CD4-positive, alpha-beta T cell treated with Interleukin-2 at 100 ng/mL for 4 hours (primary cell): ENCODE measurements at regions not wholly inside any gene's neighbourhood (a gene's known extent, or its start where the extent isn't known, plus 50 kb on each side); places are given as distances from the start of the nearest gene placed in this dataset.
"Not testable (repeated sequence)": the region's sequence is repeated elsewhere in the genome, so short reads cannot be mapped to it uniquely, and the experiment has no call there.

Source experiments
- DNase-seq: peaks from one replicate; pipeline ENCODE4 v3.0.0-alpha.2; 2020; ENCODE audit warnings: low spot score

DNA sequence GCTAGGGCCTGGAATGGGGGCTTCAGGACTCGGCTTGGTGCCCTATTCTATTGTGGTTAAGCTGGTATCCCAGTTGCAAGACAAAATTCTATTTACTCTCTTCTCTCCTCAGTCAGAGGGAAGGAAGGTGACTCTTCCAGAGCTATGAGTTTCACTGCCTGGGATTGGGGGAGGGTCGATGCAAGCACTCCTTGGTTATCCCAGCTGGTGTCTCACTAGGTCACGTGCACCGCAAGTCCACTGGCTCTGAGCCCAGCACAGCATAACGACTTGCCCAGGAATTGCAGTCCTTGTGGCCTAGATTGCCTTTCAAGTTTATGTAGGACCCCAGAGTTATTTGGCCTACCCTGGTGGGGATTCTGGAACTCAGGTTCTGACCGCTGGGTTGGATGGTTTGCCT, 958.8 kb downstream of the IGSF11 start:
- DNase-seq: no peak

- DNase-seq: no peak
Observed at GRCh38 chr3:118077332-118077731, 957.3 kb downstream of the IGSF11 start.

DNA sequence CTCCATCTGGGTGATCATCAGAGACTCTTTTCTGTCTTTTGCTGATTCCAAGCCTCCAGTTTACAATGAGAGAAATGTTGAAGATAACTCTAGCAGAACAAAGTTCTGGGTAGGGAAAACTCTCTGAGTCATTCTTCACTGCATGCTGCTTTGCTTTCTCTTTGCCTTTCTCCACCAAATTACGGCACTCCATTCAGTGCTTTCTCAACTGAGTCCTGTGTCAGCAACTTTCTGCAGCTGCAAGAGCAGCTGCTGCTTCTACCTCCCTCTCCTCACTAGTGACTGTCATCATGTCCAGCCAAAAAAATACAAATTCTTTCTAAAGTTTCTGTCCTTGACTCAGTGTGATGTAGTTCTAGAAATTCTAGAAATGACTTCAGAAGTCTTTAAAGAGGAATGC, 953.8 kb downstream of the IGSF11 start:
- DNase-seq: no peak

DNA sequence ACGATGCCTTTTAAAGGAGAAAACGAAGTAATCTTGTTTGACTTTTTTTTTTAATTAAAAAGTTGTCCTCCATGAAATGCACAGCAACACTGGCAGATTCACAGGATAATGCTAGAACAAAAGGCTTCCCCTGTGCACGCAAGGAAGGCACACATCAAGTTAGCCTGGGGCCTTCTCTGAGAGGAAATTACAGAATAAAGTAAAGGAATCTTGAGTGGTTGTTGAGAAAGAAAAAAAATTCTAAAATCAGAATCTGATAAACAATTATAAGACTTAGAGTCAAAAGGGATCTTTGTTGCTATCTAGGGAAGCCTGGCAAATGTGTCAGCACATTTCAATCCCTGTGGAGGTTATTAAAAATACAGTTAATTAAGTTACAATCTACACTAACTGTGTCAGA, 946.0 kb downstream of the IGSF11 start:
- DNase-seq: no peak

DNA sequence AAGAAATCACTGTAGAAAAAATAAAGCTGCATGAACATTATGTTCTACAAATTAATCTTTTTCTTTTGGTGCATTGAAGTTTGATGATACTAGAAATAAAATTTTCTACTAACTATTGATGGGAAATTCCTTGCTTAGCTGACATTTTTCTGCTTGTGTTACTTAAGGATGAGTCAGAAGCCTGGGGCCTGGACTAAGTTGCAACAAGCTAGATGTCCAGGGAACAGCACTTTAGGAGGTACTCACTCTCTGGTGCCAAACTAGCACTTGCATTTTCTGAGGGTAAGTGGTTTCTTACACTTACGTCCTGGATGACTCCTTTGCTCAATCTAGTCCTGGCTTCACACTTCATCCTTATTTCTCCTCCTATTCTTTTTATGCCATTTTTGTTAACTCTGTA, 945.1 kb downstream of the IGSF11 start:
- no peak for DNase-seq

DNA sequence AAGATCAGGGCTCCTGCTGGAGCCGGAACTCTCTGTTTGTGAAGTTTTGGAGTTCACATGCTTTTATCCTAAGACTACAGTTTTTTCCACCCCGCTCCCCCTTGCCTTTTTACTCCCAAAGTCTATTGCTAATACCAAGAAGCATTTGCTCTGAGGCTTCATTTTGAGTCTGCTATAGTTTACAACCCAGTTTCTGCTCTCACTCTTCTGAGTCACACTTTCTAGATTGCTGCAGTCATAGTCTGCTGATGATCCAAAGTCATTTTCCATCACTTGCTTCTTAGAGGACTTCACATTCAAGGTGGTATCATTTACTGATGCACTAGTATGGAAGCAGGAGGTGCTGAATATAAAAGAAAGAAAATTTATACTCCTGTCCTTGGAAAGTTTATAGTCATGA, 937.4 kb downstream of the IGSF11 start:
- DNase-seq: no peak

DNA sequence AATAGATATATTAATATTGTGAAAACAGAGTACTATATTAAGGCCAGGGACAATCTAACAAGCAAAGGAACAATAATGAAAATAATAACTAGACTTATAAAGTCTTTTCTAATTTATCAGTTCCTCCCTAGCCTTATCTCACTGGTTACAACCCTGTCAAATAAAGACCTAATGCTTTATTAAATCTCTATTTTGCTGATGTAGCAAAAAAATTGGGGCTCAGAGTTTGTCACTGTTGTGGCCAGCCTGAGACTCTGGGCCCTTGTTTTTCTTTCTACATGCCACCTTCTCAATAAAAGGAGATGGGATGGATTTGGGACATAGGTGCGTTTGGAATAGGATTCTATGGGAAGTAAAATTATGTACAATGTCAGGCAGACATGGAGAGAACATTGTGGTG, 937.0 kb downstream of the IGSF11 start:
- DNase-seq: no peak

GRCh38 chr3:118098827-118099226, 935.8 kb downstream of the IGSF11 start:
- no peak for DNase-seq

DNA sequence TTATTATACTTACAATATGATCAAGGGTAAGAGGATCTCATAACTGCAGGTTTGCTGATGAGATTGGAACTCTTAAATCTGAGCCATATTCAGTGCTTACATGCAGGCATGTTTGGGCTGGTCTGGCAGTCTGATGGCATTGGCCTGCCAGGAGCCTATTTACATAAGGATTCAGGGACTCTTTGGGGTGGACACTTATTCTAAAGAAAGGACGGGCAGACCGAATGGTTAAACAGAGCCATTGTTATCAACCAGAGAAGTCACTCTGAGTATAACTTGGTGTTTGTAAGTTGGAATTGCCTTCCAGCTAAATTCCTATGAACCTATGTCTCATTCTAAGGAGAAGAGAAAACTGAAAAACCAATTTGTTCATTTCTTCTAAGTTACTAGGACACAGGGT, 932.8 kb downstream of the IGSF11 start:
- DNase-seq: no peak

GRCh38 chr3:118102737-118103136, 931.9 kb downstream of the IGSF11 start:
- DNase-seq: no peak

GRCh38 chr3:118108201-118108600, 926.4 kb downstream of the IGSF11 start:
- no peak for DNase-seq

DNA sequence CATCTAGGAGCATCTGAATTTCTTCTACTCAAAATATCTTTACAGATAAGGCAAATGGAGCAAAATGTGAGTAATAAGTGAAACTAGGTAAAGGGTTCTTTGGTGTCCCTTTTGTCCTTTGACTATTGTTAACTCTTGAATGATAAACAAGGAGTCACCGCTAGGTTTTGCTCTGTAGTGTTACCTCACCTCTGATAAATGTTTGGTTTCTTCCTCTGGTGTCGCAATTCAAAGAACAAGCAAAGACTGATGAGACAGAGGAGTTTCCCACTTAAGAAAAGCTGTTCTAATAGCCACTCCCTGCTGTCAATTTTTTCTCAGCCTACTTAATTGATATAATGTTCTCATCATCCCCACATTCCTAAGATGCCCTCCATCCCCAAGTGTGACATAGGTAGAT, 925.9 kb downstream of the IGSF11 start:
- no peak for DNase-seq

- DNase-seq: no peak
Observed at GRCh38 chr3:118110211-118110610, 924.4 kb downstream of the IGSF11 start.

DNA sequence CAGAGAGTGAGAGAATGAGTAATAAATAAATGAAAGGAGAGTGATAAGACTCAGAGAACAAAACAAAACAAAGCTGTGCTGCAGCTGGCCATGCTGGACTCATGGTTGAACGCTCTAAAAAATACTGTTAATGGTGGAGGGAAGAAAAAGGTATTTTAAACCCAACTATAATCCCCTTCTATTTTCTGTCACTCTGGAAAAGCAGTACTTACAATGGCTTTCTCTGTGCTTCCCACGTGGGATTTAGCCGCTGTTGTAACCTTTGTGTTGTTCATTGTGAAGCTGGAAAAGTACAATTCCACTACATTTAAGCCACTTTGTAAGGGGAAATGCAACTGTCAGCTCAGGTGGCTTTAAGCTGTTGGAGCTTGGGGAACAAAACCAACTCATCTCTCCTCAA, 917.7 kb downstream of the IGSF11 start:
- no peak for DNase-seq

DNA sequence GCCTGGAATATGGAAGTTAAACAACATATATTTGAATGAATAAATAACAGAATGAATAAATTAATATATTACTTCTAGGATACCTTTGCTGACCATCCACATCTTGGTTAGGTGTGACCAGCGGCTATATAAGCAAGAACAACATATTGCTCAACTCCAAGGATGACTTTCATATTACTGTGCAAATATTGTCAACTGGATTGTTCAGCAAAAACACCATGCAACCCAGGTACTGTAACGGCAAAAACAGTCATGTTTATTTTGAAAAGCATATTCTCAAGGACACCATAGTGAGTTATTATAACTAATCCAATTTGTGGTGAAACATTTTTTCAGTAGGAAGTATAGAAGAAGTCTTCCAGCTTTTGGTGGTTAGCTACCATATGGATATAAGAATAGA, 907.9 kb downstream of the IGSF11 start:
- DNase-seq: no peak

DNA sequence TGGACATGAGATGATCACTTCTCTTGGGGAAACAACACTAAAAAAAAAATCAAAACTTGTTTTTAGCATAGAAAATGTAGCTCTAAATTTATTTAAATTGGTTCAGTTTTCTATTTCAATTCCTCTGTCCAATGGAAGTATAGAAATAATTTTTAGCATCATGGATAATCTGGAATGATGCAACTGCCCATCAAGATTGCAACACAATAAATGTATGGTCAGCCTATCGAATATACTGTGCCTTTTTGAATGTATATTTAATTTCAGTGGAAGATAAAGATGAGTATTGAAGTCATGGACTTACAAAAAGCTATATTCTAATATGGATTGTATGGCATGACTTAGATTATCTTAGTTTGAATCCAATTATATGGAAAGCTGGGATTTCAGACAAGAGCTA, 906.7 kb downstream of the IGSF11 start:
- DNase-seq: no peak

DNA sequence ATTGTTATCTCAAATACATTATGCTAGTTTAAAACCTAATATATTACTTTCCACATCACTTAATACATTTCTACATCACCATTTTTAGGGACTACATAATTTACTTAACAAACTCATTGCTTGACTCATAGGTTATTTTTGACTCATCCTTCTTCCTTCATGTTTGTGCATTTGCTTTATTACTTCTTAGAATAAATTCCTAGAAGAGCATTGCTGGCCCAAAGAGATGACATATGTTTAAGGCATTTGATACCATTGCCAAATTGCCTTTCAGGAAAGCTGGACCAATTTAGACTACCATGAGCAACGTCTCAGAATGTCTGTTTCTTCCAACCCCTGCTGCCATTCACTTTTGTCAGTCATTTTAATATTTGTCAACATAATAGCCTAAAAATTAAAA, 905.8 kb downstream of the IGSF11 start:
- no peak for DNase-seq

- no peak for DNase-seq
Observed at GRCh38 chr3:118137778-118138177, 896.9 kb downstream of the IGSF11 start.

- DNase-seq: no peak
Observed at GRCh38 chr3:118144919-118145318, 889.7 kb downstream of the IGSF11 start.

DNA sequence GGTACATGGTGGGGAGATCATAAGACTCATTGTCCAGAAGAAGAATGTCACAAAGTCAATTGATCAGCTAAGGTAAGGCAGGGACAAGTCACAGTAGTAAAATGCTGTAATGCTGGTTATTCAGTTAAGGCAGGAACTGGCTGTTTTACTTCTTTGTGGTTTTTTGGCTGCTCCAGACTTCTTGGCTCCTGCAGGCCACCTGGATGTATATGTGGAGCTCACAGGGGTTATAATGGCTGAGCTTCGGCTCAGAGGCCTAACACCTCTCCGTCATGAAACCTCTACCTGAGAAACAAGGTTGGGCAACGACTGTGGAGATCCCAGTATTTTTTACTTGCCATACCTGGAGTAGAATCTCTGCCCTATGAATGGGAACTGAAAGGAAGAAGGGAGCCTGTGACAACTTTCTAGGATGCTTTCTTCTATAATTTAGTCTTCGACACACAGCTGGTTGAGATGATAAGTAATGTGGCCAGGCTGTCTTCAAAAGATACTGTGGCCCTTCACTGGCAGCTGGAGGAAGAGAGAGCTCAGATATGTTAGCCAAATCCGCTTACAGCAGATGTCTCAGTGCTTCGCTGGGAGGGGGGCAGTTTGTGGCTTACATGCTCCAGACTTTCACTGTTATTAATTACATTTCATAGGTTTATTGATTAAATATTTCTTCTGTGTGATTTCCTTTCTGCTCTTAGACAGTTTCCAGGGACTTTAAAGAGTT, 887.8 kb downstream of the IGSF11 start:
- DNase-seq: no peak

DNA sequence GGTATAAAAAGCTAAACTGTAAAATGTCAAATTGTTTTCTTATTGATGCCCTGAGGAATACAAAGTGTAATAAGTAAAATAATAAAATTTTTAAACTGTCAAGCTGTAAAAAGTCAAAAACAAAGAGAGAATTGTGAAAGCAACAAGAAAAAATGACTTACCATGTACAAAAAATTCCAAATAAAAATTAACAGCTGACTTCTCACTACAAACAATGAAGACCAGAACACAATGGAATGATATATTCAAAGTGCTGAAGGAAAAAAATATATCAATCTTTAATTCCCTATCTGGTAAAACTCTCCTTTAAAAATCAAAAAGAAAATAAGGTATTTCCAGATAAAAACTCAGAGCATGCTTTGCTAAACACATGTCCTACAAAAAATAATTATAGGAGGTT, 883.5 kb downstream of the IGSF11 start:
- DNase-seq: no peak

GRCh38 chr3:118162627-118163588, 871.7 kb downstream of the IGSF11 start:
- not testable (repeated sequence) for DNase-seq

DNA sequence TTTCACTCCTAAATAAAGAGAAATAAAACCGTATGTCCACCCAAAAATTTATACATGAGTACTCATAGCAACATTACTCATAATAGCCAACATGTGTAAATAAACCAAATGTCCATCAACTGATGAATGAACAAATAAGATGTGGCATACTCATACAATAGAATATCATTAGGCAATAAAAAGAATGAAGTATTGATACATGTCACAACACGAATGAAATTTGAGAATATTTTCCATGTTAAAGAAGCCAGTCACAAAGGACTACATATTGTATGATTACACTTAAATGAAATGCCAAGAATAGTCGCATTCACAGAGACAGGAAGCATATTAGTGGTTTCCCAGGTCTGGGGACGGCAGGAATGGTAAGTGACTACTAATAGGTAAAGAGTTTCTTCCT, 869.2 kb downstream of the IGSF11 start:
- DNase-seq: no peak
